ENCODE measurements at regions not wholly inside any gene's neighbourhood (a gene's known extent, or its start where the extent isn't known, plus 50 kb on each side); places are given as distances from the start of the nearest gene placed in this dataset.

DNA sequence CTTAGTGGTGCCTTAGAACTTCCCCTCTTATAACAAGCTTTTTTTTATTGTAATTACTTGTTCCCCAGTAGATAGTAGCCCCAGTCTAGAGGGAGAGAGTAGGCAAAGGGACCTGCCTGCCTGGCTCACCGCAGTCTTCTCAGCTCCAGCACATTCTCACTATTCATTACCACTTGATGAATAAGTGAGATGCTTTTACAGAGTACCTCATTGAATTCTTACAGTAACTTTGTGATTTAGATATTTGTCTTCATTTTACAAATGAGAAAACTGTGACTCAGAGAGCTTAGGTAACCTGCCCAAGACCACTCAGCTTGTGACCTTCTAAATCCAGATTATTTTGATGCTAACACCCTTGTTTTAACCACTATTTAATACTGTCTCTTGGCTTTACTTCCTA, 77.8 kb downstream of the CHRNA1 start:
- no peak overlapping the region for H3K27ac ChIP-seq
- no peaks in the 10 kb centered on the region for H3K36me3 ChIP-seq
- H3K4me1 ChIP-seq = peaks cover 0 to 20% (median 9%) of the 10 kb centered on the region in 9 donors
- DNase-seq (no peak), ATAC-seq (no peak)
- TF ChIP-seq, protein P1, sequence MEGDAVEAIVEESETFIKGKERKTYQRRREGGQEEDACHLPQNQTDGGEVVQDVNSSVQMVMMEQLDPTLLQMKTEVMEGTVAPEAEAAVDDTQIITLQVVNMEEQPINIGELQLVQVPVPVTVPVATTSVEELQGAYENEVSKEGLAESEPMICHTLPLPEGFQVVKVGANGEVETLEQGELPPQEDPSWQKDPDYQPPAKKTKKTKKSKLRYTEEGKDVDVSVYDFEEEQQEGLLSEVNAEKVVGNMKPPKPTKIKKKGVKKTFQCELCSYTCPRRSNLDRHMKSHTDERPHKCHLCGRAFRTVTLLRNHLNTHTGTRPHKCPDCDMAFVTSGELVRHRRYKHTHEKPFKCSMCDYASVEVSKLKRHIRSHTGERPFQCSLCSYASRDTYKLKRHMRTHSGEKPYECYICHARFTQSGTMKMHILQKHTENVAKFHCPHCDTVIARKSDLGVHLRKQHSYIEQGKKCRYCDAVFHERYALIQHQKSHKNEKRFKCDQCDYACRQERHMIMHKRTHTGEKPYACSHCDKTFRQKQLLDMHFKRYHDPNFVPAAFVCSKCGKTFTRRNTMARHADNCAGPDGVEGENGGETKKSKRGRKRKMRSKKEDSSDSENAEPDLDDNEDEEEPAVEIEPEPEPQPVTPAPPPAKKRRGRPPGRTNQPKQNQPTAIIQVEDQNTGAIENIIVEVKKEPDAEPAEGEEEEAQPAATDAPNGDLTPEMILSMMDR (IDR thresholded peaks at IDR 0.05) = no peak
- no peaks in the 10 kb centered on the region for H3K27me3 ChIP-seq
- H3K9me3 ChIP-seq = no peaks in the 10 kb centered on the region
- WGBS, 2 donors = 79 to 95% methylated on average over 1 of the region's 1 CpG
- intact Hi-C loops (cut with DNase I) = loop anchor here in 8 of 10 donors (2.0 to 10.0 kb wide), 6 partner anchors 72 to 224 kb away; no protein-coding TSS in a partner anchor
- H3K4me3 ChIP-seq = no peak overlapping the region

DNA sequence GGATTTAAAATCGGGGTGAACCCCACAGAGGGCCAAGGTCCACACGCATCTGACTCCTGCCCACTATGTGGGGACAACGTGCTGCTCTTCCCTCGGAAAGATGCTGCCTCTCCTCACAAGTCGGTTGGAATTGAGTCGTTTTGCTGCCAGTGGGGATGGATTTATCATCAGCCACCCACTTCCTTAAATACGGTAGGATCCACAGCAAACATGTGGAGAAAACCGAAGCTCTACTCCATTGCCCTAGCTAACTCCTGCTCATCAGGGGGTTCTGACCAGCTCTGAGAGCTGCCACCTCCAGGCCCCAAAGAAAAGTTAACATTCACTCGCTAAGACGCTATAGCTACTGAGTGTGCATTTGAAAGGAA, 80.9 kb downstream of the CHRNA1 start:
- H3K4me3 ChIP-seq = peak overlapping the region in 9 of 10 donors; percentile 76 to 97 (median 92)
- ATAC-seq = peak in 5 of 8 donors; percentile 11 to 52 (median 41)
- H3K27me3 ChIP-seq = no peaks in the 10 kb centered on the region
- TF ChIP-seq, protein P1 (IDR thresholded peaks at IDR 0.05) = peak in 2 of 9 donors; percentile 30
- peaks cover 0 to 47% (median 36%) of the 10 kb centered on the region in 9 donors for H3K4me1 ChIP-seq
- H3K27ac ChIP-seq = peak overlapping the region in 9 of 10 donors; percentile 31 to 92 (median 88)
- DNase-seq = no peak
- H3K36me3 ChIP-seq = peaks cover 0 to 8% (median 0%) of the 10 kb centered on the region in 9 donors
- intact Hi-C loops (cut with DNase I) = loop anchor here in 7 of 10 donors (5.0 to 10.0 kb wide), 5 partner anchors 69 to 109 kb away; no protein-coding TSS in a partner anchor
- 6 to 7% methylated on average over 10 of the region's 10 CpGs for WGBS, 2 donors
- no peaks in the 10 kb centered on the region for H3K9me3 ChIP-seq

DNA sequence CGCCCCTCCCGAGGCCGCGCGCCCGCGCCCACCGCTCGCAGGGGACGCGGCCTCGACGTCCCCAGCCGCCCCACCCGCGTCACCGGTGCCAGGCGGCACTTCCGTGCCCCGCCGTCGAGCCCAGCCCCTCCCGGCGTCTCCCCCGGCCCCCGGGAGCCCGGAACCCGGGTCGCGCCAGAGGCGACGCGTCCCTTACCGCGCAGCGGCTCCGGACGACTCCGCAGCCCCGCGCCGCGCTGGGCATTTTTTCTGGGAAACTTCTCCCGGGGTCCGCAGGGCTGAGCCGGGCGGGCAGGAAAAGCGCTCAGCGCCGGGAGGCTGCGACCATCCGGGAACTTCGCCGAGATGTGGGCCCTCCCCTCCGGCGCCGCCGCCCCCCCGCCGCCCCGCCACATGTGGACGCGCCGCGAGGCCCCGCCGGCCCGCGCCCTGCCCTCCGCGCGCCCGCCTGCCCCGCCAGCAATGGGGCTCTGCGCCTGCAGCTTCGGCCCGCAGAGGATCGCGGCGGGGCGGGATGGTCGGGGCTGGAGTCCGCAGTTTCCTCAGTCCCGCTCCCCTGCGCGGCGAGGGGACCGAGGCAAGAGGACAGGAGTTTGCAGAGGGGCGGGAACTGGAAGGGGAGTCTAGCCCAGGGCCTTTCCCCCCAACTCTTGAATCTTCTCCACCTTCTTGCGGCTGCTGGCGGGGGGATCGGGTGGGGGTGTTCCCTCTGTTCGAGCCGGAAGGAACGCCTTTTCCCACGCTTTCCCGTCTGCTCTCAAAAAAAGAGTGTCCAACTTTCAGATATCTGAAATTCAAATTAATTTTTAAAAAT, 81.5 kb downstream of the CHRNA1 start:
- intact Hi-C loops (cut with DNase I) = loop anchor here in 7 of 10 donors (5.0 to 10.0 kb wide), 5 partner anchors 68 to 108 kb away; no protein-coding TSS in a partner anchor
- TF ChIP-seq, protein P1 (IDR thresholded peaks at IDR 0.05) = no peak
- Histone ChIP-seq H3K4me3 (peak overlapping the region; percentile 76 to 97 (median 94)), H3K27ac (peak overlapping the region; percentile 76 to 92 (median 87)), H3K9me3 (no peaks in the 10 kb centered on the region), H3K4me1 (peaks cover 0 to 53% (median 40%) of the 10 kb centered on the region in 9 donors), H3K36me3 (peaks cover 0 to 8% (median 0%) of the 10 kb centered on the region in 9 donors), H3K27me3 (no peaks in the 10 kb centered on the region)
- peak; percentile 76 to 92 (median 85) for ATAC-seq
- 0 to 1% methylated on average over 88 to 97 of the region's 97 CpGs for WGBS, 2 donors
- DNase-seq = peak; percentile 78 to 81

DNA sequence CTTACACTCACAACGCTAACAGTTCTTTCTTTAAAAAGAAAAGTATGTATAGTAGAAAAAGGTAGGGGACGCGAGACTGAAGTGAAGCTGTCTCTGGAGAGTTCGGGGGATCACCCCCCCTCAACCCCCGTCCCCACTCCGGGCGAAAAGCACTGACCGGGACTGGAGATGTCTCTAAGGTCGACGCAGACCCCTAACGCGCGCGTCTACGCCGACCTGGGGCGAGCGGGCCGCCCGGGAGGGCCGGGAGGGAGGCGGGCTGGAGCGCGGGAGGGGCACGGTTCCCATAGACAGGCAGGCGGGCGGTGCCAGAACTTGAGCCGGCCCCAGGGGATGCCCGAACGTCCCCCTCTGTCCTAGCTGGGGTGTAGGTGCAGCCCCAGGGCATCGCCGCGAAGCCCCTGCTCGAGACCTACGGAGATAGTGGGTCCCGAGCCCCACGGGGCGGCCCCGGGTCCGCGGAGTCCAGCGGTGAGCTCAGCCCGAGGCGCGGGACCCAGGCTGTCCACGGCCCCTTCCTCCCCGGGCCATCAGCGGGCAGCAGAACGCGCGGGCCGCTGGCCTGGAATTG, 82.2 kb downstream of the CHRNA1 start:
- H3K4me1 ChIP-seq = peaks cover 0 to 57% (median 40%) of the 10 kb centered on the region in 9 donors
- TF ChIP-seq, protein P1 (IDR thresholded peaks at IDR 0.05) = no peak
- H3K4me3 ChIP-seq = peak overlapping the region; percentile 76 to 97 (median 94)
- no peaks in the 10 kb centered on the region for H3K27me3 ChIP-seq
- peak; percentile 54 to 75 (median 66) for ATAC-seq
- no peaks in the 10 kb centered on the region for H3K9me3 ChIP-seq
- H3K27ac ChIP-seq = peak overlapping the region; percentile 76 to 92 (median 87)
- 0 to 1% methylated on average over 47 to 52 of the region's 52 CpGs for WGBS, 2 donors
- DNase-seq = peak; percentile 50 to 65
- intact Hi-C loops (cut with DNase I) = loop anchor here in 7 of 10 donors (5.0 to 10.0 kb wide), 5 partner anchors 67 to 107 kb away; no protein-coding TSS in a partner anchor
- peaks cover 0 to 8% (median 0%) of the 10 kb centered on the region in 9 donors for H3K36me3 ChIP-seq

All from heart right ventricle (tissue), 16 donors.